M059J (cell line): ENCODE measurements at regions not wholly inside any gene's neighbourhood (a gene's known extent, or its start where the extent isn't known, plus 50 kb on each side); places are given as distances from the start of the nearest gene placed in this dataset.
A peak's percentile ranks its signal among the peaks of the same experiment; 100 is the strongest.
"Not testable (repeated sequence)": the region's sequence is repeated elsewhere in the genome, so short reads cannot be mapped to it uniquely, and the experiment has no call there.

ENCODE experiments used
- DNase-seq: peaks from one replicate; pipeline ENCODE4 v3.0.0-alpha.2; 2012; ENCODE audit warnings: low read depth

GRCh38 chr2:193222454-193222853, 1027.7 kb upstream of the TMEFF2 start:
- no peak for DNase-seq

GRCh38 chr2:193219413-193219812, 1024.7 kb upstream of the TMEFF2 start:
- DNase-seq = no peak

DNA sequence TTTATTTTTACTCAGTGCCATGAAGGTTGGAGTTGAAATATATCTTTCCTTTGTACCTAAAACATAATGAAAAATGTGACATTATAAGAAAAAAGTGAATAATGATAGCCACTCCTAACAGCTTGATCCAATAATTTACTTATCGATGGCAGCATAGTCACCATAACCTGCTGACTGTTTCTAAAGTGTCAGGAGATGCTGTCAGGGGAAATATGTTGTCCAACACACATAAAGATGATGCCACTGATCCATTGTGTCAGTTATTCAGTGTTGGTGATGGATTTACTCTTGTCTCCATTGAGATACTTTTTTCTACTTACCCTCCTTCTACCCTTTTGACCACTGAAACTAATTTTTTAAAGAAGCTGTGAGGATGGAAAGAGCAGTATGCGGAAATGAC, 1006.9 kb upstream of the TMEFF2 start:
- DNase-seq = no peak

GRCh38 chr2:193199322-193199721, 1004.6 kb upstream of the TMEFF2 start:
- DNase-seq = no peak

DNA sequence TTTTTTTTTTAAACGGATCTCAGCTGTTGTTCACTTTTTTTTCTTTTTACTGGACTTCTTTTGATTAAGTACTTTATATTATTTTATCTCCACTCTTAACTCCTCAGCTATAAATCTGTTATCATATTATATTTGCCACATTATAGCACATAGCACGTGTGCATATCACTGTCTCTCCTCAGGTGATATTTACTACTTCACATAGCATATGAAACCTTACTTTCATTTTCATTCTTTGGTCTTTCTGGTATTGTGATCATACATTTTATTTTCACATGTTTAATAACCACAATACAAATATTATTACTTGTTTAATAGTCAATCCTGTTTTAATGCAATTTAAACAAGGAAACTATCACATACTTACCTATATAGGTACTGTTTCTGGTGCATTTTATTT, 993.1 kb upstream of the TMEFF2 start:
- no peak for DNase-seq

GRCh38 chr2:193170981-193171380, 976.2 kb upstream of the TMEFF2 start:
- DNase-seq = not testable (repeated sequence)

DNA sequence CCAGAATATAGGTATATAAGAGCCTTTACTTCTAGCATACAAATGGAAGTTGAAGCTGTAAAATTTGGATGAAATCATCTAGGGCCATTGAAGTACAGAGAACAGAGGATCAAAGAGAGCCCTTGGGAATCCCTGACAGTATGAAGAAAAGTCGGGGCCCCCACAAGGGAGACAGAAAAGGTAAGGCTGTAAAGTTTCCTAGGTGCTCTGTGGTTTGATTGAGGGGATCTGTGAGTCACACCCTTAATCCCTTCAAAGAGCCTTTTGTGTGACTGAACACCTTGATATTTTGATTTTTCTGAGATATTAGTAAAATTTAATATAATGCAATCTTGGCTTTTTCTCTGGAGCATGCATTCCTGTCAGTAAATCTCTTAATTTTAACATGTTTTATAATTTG, 961.7 kb upstream of the TMEFF2 start:
- DNase-seq = no peak

- no peak for DNase-seq
These were observed 959.3 kb upstream of the TMEFF2 start for GRCh38 chr2:193154076-193154475.

DNA sequence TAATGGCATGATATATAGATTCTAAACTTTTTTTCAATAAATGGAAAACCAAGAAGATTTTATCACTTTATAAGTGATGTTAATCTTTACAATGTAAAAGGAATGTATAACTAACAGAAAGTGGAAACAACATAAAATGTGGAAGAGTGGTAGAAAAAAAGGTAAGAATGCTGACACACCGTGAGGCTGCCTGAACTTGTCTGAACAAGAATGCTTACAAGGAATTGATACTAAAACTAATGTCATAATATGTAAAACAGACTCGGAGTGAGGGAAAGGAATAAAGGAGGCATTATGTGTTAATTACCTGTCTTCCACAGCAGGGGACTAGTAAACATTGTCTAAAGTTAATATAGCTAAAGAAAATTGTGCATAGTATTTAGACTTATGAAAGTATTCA, 958.8 kb upstream of the TMEFF2 start:
- no peak for DNase-seq

DNA sequence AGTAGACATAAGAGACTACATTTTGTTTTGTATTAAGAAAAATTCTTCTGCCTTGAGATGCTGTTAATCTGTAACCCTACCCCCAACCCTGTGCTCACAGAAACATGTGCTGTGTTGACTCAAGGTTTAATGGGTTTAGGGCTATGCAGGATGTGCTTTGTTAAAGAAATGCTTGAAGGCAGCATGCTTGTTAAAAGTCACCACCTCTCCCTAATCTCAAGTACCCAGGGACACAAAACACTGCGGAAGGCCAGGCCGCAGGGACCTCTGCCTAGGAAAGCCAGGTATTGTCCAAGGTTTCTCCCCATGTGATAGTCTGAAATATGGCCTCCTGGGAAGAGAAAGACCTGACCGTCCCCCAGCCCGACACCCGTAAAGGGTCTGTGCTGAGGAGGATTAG, 947.7 kb upstream of the TMEFF2 start:
- DNase-seq = not testable (repeated sequence)

DNA sequence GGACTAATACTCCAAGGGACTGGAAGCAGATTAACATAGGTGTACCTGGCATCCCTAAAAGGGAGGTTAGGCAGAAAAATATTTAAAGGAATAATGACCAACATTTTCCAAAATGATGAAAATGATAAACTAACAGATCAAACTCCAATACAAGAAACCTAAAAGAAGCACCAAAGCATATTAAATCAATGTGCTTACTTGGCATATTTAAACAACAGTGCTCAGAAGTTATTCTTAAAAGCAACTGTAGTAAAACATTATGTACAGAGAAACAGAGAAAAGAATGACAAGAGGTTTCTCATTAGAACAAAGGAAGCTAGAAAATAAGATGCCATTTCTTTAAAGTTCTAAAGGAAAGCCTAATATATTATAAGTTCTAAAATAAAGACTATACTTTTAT, 947.3 kb upstream of the TMEFF2 start:
- no peak for DNase-seq

GRCh38 chr2:193140895-193141294, 946.2 kb upstream of the TMEFF2 start:
- DNase-seq = not testable (repeated sequence)

GRCh38 chr2:193124815-193125214, 930.1 kb upstream of the TMEFF2 start:
- DNase-seq = no peak

- no peak for DNase-seq
These were observed 920.1 kb upstream of the TMEFF2 start for GRCh38 chr2:193114827-193115226.

GRCh38 chr2:193112986-193113385, 918.3 kb upstream of the TMEFF2 start:
- DNase-seq = no peak

DNA sequence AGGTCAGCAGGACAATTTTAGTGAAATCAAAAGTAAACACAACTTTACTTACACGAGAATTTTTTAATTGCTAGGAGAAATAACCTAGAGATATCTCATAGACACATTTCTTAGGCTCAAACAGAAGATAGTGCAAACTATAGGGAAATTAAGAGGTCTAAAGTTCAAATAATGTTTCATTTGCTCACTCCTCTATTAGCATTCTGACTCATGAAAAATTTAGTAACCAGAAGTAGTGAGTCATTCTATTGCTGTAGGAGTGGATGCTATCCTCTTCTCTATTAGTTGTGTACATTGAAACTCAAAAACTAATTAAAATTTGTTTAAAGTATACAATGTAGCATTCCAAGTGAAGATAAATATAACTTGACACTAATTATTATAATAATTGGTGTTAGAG, 908.3 kb upstream of the TMEFF2 start:
- DNase-seq = peak; percentile 16

DNA sequence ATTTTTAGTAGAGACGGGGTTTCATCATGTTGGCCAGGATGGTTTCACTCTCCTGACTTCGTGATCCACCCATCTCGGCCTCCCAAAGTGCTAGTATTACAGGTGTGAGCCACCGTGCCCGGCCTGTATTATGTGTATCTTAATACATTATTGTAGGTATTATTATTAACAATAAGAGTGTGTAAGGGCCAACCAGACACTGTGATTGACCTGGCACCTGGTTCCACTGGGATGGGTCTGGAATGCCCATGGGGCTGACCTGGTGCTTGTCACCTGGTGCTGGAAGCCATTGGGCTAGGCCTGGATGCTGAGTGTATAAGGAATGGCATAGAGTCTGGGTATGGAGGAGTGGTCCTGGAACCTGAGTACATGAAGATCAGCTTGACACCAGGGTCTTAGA, 906.9 kb upstream of the TMEFF2 start:
- DNase-seq = no peak

DNA sequence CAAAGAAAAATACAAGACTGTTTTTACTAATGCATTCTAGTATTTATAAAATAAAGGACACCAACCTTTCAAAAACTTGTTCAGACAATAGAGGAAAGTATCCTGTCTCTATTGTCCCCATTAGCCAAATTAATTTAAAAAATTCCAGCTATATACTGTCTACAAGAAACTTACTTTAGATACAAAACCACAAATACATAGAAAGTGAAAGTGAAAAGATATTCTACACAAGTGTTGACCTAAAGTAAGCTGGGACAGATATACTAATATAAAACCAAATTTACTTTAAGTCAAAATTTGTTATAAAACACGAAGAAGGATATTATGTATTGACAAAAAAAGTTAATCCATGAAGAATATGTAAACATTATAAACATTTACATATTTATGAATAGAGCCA, 893.3 kb upstream of the TMEFF2 start:
- DNase-seq = no peak

DNA sequence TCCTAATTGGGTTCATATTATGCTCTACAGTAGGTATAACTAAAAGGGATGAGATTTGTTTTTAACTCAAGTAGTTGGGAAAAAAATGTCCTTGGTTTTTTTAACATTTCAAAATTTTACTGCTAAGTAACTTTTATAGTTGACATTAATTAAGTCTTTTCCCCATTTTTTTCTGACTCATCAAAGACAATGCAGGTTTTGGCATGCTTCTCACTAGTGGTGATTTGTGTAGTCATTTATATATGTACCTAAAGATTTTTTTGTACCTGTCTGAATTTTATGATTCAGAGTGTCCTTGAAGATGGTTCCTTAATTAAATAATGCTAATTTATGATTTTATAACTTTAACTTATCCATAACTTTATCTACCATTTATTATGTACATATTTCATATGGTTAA, 882.3 kb upstream of the TMEFF2 start:
- DNase-seq = no peak

- no peak for DNase-seq
These were observed 880.2 kb upstream of the TMEFF2 start for GRCh38 chr2:193074933-193075332.

- no peak for DNase-seq
These were observed 877.9 kb upstream of the TMEFF2 start for GRCh38 chr2:193072647-193073046.

DNA sequence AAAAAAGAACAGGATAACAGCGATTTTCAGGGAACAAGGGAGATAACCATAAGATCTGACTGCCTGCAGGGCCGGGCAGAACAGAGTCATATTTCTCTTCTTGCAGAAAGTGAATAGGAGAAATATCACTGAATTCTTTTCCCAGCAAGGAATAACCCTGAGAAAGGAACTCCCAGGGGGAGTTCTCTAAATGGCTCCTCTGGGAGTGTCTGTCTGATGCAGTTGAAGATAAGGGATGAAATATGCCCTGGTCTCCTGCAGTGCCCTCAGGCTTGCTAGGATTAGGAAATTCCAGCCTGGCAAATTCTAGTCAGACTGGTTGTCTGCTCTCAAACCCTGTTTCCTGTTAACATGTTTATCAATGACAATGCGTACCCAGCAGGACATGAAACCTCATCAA, 830.8 kb upstream of the TMEFF2 start:
- DNase-seq = not testable (repeated sequence)

GRCh38 chr2:193024791-193025190, 830.1 kb upstream of the TMEFF2 start:
- DNase-seq = no peak

DNA sequence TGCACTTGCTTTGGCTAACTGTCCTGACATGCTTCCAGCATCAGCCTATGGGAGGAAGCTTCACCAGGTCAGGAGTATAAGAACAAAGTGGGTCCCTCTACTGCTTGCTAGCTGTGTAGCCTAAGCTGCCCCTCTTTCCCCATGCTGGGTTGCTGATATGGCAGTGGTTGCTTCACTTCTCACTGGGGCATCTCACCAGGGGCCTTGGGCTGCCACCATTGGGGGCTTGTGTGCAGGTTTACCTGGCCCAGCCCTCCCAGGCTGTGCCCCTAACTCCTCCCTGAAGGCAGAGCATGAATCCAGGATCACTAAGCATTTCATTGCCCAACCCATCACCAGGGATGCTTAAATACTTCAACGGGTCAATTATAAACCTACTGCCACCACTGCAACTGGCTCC, 817.1 kb upstream of the TMEFF2 start:
- DNase-seq = no peak

GRCh38 chr2:192993059-192993458, 798.3 kb upstream of the TMEFF2 start:
- no peak for DNase-seq
